C1 segment of cervical spinal cord (tissue), 14 donors: ENCODE measurements at regions not wholly inside any gene's neighbourhood (a gene's known extent, or its start where the extent isn't known, plus 50 kb on each side); places are given as distances from the start of the nearest gene placed in this dataset.

Source experiments
- DNase-seq, 14 donors: peaks; one replicate each; lab custom pipeline; 2025; lab: John Stamatoyannopoulos, UW

GRCh38 chr12:24153079-24153478 is 203.6 kb upstream of the SOX5 start:
- no peak for DNase-seq

DNA sequence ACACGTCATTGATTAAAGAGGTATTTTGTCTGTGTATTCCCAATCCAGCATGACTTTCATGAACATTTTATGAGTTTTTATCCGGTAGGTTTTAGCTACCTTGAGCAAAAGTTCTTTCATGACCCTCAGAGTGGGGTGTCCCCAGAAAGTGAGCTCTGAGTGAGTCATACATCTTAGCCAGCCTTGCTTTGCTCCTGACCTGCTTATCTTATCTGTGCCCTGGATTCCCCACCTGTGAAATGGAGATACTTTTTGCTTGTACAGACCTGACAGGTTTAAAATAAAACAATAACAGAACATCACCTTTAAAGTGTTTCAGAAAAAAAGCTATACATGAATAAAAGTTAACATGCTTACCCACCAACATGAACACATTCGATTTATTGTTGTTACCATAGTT is 202.8 kb upstream of the SOX5 start:
- DNase-seq: no peak

DNA sequence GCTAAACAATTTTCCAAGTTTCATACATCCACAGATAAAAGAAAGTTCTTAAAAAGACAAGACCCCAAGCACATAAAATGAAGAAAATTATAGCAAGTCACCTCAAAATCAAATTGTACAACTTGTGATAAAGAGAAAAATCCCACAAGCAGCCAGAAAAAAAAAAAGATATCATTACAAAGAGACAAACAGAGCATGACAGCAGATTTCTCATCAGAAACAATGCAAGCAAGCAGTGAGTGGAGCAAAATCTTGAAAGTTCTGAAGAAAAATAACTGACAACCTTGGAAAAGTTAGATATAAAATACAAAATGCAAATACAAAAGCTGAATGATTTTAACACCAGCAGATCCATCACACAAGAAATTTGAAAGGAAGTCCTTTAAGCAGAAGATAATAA is 194.5 kb upstream of the SOX5 start:
- DNase-seq: no peak

- DNase-seq: no peak
Measured at GRCh38 chr12:24139035-24139434, 189.6 kb upstream of the SOX5 start.

DNA sequence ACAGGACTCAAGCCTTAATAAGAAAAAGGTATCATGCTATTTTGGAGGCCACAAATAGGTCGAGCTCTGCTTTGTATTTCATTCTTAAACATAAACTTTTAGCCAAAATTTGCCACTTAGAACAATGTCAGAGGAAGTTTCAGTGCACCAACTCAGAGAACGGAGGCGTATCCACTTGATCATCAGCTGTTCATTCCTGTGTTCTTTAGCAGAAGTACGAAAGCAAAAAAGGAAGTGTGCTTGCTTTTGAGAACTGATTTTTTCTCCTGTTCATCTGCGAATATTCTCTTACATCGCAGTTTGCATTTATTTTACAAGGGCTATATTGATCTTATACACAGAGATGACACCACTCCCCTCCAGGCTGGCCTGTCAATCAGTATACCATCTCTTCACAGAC is 188.6 kb upstream of the SOX5 start:
- no peak for DNase-seq

- DNase-seq: no peak
Measured at GRCh38 chr12:24135158-24135850, 185.8 kb upstream of the SOX5 start.

DNA sequence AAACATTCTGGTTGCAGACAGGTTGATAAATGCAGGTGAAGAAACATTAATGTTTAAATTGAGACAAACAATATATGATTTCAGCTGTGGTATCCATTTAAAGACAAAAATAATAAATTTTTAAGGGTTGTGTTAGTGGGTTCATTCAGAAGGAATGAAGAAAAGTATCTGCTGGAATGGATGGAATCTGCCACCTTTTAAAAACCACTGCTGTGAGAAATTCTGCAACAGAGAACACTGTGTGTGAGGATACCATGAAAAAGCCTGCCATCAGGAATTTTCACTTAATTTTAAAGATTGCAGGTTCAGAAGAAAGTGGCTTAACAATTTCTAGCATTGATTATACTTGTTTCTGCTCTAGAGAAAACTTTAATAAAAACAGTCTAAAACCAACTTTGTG is 184.6 kb upstream of the SOX5 start:
- DNase-seq: no peak

DNA sequence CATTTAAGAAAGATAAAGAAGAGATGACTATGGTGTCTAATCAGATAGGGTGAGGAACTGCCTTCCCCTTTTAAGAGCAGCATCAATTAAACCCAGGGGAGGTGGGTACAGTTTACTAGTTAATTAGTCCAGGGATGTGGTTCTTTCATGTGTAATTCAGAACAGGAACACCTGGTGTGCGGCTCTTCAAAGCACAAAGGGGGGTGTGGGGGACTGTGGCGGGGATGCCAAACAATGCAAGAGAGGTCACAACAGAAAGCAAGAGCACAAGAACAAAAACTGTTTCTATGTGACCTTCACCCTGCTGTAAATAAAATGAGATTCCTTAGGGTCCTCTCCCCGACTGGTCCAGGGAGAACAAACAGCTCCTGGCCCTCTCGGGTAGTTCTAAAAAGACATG is 183.9 kb upstream of the SOX5 start:
- DNase-seq: no peak

DNA sequence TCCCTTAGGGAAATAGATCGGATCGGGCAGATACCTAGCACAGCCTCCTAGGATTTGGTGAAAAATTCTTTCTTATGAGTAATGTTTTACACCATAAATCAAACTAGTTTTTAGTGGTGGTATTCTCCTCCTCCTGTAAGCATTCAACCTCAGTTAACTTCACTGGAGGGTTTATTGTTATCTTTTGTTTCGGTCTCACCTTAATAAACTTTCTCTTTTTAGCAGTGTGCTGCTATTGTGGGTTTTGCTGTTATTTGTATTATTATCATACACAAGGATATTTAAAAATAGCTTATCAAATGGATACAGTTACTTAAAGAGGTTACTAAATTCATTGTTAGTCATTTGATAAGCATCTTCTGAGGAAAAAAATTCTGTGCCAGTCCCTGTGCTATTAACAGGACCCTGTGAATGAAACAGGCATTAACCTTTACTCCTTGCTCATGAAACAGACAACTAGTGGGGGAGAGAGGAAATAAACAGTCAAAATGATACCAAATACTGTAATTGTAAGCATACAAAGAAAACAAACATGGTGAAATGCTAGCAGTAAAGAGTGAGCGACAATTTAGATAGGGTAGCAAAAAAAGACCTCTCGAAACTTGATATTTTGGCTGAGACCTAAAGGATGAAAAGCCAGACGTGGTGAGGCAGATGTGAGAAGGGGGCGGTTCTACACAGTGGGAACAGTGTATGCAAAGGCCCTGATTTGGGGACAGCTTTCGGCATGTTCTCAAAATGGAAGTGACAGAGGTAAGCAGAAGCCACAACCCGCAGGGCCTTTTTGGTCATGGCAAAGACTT is 178.7 kb upstream of the SOX5 start:
- no peak for DNase-seq

DNA sequence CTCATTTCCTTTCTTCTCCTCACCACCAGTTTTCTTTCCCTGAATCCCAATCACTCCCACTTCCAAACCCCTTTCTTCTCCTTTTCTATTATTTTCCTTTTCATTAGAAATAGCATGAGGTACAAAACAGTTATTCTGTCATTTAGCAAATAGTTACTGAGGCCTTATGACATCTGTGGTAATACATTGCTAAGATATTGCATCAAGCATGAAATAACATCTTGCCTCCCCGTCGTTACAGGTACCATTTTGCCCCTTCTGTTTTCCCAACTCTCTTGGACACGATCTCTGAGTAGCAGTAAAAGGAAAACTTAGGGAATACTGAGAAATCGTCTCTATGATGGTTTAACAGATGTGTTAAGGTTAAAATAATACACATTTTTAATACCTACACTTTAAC is 175.8 kb upstream of the SOX5 start:
- no peak for DNase-seq

DNA sequence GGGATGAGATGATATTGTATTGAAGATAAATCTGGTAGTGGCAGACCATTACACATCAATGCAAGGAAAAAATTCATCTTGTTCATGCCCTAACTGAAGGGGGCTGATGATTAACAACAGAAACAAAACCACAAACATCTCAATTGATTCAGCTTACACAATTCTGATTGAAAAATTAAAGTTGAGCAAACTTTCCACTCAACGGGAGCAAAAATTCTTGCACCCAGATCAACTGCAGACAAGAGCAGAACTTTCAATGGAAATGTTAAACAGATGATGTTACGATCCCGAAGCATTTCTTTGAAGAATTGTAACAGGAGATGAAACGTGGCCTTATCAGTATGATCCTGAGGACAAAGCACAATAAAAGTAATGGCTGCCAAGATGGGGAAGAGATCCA is 172.4 kb upstream of the SOX5 start:
- DNase-seq: no peak

DNA sequence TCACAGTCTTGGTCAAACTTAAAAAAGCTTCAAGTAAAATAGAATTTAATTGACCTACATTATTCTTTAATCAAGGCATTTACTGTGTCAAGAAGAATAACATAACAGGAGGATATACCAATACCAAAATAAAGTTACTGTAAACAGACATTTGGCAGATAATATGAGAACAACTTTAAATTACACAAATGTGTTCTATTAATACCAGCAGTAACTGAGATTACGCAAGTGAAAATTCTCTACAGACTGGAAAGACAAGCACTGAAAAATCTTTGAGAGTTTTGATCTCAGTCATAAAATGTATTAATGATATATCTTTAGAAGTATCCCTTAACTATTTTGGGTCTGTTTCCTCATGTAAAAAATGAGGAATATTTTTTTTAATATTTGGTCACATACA is 169.2 kb upstream of the SOX5 start:
- no peak for DNase-seq

DNA sequence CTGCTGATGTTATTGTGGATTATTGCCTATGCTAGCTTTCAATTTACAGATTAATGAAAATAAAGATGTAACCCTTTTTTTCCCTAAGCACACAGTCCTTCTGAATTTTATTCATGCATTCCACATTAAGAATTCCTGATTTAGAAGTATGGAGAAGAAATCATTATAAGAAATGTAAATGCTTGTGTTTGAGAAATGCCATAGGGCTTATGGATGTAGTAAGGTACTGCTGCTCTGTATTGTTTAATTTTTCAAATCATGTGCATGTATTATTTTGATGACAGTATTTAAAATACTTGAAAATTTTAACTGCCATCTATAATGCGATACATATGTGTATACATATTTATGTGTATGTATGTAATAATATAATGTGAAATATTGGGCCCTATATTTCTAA is 167.1 kb upstream of the SOX5 start:
- no peak for DNase-seq

GRCh38 chr12:24113701-24114100 is 164.2 kb upstream of the SOX5 start:
- no peak for DNase-seq

DNA sequence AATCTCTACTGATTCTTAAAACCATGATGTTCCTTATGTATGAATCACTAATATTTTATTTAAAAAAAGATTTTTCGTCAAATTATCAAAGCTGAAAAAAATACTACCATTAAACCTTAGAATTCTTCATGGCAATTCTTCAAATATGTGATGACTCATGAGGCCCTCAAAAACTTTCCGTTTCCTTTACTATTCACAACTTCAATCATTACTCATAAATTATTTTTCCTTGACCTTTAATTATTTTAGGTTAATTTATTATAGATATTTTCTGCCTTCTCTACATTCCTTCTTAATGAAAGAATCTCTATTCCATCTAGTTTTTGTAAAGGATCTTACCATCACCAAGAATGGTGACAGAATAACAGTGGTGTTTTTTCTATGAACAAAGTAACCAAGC is 162.1 kb upstream of the SOX5 start:
- DNase-seq: no peak

DNA sequence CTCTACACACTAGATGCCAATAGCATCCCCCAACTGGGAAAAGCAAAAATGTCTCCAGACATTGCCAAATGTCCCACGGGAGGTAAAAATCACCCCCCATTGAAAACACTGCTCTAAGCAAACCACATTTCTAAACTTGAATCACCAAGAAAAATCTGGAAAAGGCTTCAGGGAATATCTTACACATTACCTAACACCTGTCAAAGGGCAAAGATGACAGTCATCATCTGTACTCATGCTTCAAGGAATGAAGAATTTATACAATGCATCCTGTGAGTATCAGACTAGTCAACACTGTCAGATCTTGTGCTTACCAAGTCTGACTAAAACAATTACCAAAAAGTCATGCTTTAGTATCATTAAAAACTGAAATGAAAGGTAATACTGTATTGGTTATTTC is 161.6 kb upstream of the SOX5 start:
- no peak for DNase-seq

GRCh38 chr12:24109381-24110039 is 160.0 kb upstream of the SOX5 start:
- DNase-seq: no peak

DNA sequence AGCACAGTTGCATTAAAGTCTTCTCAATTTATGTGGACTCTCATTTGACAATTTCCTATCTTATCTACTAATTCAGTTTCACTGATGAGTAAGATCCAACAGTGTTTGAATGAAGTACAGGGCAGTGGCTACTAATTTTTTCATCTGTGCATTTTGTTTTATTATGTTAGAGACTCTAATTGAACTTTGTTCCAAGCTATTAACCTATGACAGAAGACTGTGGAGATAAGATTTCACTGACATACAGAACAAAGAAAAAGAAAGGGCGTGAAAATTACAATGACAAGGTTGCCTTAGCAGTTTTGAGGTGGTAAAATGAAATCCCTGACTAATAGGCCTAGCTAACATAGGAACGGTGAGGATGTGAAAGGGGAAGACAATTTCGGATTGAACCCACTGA is 153.2 kb upstream of the SOX5 start:
- DNase-seq: no peak

DNA sequence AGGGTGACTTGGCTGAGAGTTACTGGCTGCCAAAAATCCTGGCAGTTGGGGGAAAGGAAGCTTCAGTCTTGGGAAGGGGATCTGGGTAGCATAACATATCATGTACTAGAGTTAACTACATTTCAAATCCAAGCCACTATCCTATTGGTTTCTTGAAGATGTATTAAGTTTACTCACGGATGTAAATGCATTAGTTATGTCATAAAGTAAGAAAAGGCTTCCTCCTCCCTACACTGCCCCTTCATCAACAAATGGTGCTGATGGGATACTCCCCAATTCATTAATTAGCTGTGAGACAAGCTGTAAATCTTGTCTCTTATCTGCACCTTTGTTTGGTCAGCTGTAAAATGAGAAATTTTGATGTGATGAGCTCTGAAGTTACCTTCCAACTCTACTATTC is 150.1 kb upstream of the SOX5 start:
- DNase-seq: no peak

DNA sequence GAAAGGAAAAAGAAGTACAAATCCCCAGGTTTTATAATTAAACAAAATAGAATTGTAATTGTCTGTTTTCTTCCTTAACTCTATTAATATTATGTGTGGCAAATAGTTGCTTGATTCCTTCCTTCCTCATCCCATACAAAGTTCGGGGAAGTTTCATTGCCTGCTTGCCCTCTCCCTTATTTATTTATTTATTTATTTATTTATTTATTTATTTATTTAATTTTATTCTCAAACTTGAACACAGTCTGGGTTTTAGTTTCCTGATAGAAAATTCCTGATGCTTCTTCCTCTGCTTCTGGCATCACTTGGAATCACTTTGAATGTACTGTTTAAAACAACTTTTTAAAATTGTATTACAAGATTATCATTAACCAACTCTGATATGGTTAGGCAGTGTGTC is 145.8 kb upstream of the SOX5 start:
- DNase-seq: no peak

DNA sequence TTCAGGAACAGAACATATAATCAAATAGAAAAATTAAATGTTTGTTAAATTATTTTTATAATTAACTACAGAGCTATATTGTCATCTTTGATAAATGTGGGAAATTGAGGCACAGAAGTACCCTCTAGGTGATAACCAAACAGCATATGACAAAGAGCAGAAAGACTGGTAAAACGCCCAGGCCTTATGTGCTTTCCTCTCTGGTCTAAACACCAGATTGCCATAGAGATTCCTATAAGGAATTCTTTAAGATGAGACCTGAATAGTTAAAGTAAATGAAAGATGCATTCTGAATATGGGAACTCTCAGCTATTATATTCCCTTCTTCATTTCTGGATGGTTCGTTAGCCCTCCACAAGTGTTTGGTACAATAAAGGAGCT is 140.0 kb upstream of the SOX5 start:
- no peak for DNase-seq

DNA sequence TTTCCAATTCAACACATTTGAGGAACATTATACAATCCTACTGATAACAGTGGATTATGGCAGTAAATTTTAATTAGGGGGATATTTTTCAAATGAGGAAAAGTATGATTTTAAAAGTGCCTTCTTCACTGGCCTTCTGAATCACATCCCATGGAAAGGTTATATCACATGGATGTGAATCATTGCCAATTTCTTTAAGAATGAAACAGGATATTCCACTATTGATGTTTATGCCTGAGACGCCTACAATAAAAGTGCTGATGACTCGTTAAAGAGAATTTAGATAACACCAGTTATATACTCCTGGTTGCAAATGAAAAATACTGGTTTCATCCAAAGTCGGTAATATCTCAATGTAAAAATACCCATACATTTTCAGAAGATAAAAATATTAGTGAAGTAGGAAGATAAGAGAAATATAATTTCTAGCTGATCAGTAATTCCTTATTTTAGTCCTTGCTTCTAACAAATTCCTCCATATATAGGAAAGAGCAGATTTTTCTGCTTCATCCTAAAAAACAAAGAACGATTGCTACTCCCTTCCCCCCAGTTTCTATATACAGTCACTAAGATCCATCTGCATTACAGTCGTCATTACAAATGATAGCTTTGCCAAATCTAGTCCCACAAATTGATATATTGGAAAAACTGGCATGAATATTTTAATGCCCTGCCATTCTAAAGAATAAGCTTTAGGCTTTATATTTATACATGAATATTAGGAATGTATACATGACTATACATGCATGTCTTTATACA is 139.5 kb upstream of the SOX5 start:
- no peak for DNase-seq
